ENCODE measurements at regions not wholly inside any gene's neighbourhood (a gene's known extent, or its start where the extent isn't known, plus 50 kb on each side); places are given as distances from the start of the nearest gene placed in this dataset.

- TF ChIP-seq, protein P1, sequence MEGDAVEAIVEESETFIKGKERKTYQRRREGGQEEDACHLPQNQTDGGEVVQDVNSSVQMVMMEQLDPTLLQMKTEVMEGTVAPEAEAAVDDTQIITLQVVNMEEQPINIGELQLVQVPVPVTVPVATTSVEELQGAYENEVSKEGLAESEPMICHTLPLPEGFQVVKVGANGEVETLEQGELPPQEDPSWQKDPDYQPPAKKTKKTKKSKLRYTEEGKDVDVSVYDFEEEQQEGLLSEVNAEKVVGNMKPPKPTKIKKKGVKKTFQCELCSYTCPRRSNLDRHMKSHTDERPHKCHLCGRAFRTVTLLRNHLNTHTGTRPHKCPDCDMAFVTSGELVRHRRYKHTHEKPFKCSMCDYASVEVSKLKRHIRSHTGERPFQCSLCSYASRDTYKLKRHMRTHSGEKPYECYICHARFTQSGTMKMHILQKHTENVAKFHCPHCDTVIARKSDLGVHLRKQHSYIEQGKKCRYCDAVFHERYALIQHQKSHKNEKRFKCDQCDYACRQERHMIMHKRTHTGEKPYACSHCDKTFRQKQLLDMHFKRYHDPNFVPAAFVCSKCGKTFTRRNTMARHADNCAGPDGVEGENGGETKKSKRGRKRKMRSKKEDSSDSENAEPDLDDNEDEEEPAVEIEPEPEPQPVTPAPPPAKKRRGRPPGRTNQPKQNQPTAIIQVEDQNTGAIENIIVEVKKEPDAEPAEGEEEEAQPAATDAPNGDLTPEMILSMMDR (IDR thresholded peaks at IDR 0.05 in 8 of 11, conservative IDR thresholded peaks at IDR 0.05 in 3 of 11), result no peak
- TF ChIP-seq POLR2A (IDR thresholded peaks at IDR 0.05) (no peak), POLR2AphosphoS5 (IDR thresholded peaks at IDR 0.05) (no peak)
These were observed 822.7 kb downstream of the GALR1 start for GRCh38 chr18:78072375-78072774.

Measured in spleen (tissue), 7 donors.